ENCODE measurements at regions not wholly inside any gene's neighbourhood (a gene's known extent, or its start where the extent isn't known, plus 50 kb on each side); places are given as distances from the start of the nearest gene placed in this dataset.

DNA sequence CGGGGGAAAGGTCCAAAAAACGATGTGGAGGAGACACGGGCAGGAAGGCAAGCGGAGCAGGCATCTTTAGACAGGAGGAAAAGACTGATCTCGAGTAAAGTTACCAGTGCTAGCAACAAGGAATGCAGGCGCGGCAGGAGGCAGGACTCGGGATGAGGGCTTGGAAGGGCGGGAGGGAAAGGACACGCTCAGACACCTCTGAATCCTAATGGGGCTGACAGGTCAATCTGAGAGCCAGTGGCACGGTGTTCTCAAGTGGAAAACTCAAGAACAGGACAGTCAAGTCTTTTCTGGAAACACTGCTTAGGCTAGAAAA is 155.3 kb upstream of the COBL start:
- TF ChIP-seq, protein P1, sequence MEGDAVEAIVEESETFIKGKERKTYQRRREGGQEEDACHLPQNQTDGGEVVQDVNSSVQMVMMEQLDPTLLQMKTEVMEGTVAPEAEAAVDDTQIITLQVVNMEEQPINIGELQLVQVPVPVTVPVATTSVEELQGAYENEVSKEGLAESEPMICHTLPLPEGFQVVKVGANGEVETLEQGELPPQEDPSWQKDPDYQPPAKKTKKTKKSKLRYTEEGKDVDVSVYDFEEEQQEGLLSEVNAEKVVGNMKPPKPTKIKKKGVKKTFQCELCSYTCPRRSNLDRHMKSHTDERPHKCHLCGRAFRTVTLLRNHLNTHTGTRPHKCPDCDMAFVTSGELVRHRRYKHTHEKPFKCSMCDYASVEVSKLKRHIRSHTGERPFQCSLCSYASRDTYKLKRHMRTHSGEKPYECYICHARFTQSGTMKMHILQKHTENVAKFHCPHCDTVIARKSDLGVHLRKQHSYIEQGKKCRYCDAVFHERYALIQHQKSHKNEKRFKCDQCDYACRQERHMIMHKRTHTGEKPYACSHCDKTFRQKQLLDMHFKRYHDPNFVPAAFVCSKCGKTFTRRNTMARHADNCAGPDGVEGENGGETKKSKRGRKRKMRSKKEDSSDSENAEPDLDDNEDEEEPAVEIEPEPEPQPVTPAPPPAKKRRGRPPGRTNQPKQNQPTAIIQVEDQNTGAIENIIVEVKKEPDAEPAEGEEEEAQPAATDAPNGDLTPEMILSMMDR (IDR thresholded peaks at IDR 0.05) = no peak
- TF ChIP-seq EZH2phosphoT487 (IDR thresholded peaks at IDR 0.05) = no peak

Measured in neural progenitor cell (in vitro differentiated cells).